Brain microvascular endothelial cell (primary cell): ENCODE measurements at regions not wholly inside any gene's neighbourhood (a gene's known extent, or its start where the extent isn't known, plus 50 kb on each side); places are given as distances from the start of the nearest gene placed in this dataset.
"Not testable (repeated sequence)": the region's sequence is repeated elsewhere in the genome, so short reads cannot be mapped to it uniquely, and the experiment has no call there.

Source experiments
- DNase-seq: peaks from one replicate; pipeline ENCODE4 v3.0.0-alpha.2; 2020
- H3K27ac ChIP-seq: fragments of 250-450 bp; sonication (Bioruptor Pico); 2 replicates; pipeline ENCODE4 v1.5.1; 2020; ENCODE audit warnings: mild to moderate bottlenecking, moderate library complexity
- H3K27me3 ChIP-seq: fragments of 250-450 bp; sonication (Bioruptor Pico); replicated peaks from 2 replicates; pipeline ENCODE4 v1.5.1; 2020; ENCODE audit warnings: mild to moderate bottlenecking
- H3K36me3 ChIP-seq: fragments of 250-450 bp; sonication (Bioruptor Pico); replicated peaks from 2 replicates; pipeline ENCODE4 v1.5.1; 2020; ENCODE audit warnings: mild to moderate bottlenecking
- H3K4me3 ChIP-seq: 2 replicates; pipeline ENCODE4 v1.5.1; 2011; ENCODE audit warnings: low read depth, mild to moderate bottlenecking, control low read depth, low read length, moderate library complexity
- CTCF ChIP-seq: IDR thresholded peaks from 2 replicates; pipeline ENCODE4 v1.5.1; 2011; ENCODE audit warnings: low read depth, mild to moderate bottlenecking, moderate library complexity, low read length, control low read depth, inconsistent platforms; ENCODE audit errors: missing control alignments
- in situ Hi-C: cut with HindIII; loops from 2 replicates; pipeline ENCODE4 v1.10.0; 2017; ENCODE audit warnings: low sequenced_read_pairs, low pct_ligation_motif_present

- H3K36me3 ChIP-seq: no peaks in the 10 kb centered on the region
- in situ Hi-C loops: no loop called here
- no peak overlapping the region for H3K4me3 ChIP-seq
- no peak for DNase-seq
- H3K27ac ChIP-seq: no peak overlapping the region
- H3K27me3 ChIP-seq: no peaks in the 10 kb centered on the region
- TF ChIP-seq CTCF: no peak
These were observed 277.9 kb upstream of the KLF3 start for GRCh38 chr4:38386005-38386551.

DNA sequence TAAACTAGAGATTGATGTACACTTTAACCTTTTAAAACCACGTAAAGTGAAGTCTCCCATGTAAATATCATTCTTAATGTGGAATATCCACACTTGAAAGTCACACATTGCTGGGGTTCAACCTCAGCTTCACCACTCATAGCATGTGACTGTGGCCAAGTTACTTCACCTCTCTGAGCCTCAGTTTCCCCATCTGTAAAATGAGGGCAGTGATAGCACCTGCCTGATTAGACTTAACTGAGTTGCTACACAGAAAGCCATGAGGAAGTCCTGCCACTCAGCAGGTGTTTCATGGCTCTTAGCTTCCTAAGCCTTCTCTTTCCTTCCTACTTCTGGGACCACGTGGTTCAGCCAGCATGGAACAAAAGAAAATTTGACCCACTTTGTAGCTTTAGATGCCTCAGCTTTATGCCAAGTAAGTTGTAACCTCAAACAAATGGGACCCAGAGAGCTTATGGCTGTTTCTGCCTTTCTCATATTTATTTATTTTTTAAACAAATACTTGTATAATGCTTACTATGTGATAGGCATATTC, 277.3 kb upstream of the KLF3 start:
- no peaks in the 10 kb centered on the region for H3K36me3 ChIP-seq
- H3K4me3 ChIP-seq: no peak overlapping the region
- in situ Hi-C loops: no loop called here
- no peak for DNase-seq
- no peaks in the 10 kb centered on the region for H3K27me3 ChIP-seq
- no peak for TF ChIP-seq CTCF
- H3K27ac ChIP-seq: no peak overlapping the region

GRCh38 chr4:38387348-38387747, 276.7 kb upstream of the KLF3 start:
- in situ Hi-C loops: no loop called here
- Histone ChIP-seq H3K36me3 (no peaks in the 10 kb centered on the region), H3K27ac (no peak overlapping the region), H3K27me3 (no peaks in the 10 kb centered on the region), H3K4me3 (no peak overlapping the region)
- no peak for TF ChIP-seq CTCF
- DNase-seq: peak; percentile 47

DNA sequence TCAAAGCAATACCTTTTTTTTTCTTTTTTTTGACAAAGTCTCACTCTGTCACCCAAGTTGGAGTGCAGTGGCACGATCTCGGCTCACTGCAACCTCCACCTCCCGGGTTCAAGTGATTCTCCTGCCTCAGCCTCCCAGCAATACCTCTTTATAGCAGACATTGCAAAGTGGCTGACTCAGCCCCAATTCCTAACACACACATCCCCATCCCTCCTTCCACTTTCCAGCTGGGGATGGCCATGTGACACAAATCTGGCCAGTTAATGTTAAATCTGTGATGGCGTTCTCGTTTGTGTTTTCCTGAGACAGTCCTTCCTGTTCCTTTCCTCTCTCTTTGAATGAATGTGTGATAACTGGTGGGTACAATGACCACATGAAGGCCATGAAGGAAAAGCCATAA, 276.2 kb upstream of the KLF3 start:
- no peak overlapping the region for H3K27ac ChIP-seq
- H3K27me3 ChIP-seq: no peaks in the 10 kb centered on the region
- TF ChIP-seq CTCF: no peak
- H3K4me3 ChIP-seq: no peak overlapping the region
- no peak for DNase-seq
- in situ Hi-C loops: no loop called here
- no peaks in the 10 kb centered on the region for H3K36me3 ChIP-seq

DNA sequence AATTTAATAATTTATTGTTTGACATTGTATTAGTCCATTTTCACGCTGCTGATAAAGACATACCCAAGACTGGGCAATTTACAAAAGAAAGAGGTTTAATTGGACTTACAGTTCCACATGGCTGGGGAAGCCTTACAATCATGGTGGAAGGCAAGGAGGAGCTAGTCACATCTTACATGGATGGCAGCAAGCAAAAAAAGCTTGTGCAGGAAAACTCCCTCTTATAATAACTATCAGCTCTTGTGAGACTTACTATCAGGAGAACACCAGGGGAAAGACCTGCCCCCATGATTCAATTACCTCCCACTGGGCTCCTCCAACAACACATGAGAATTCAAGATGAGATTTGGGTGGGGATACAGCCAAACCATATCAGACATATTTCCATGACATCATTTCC, 275.1 kb upstream of the KLF3 start:
- H3K27me3 ChIP-seq, DNase-seq, in situ Hi-C loops, H3K4me3 ChIP-seq, H3K27ac ChIP-seq, H3K36me3 ChIP-seq: not testable (repeated sequence)

DNA sequence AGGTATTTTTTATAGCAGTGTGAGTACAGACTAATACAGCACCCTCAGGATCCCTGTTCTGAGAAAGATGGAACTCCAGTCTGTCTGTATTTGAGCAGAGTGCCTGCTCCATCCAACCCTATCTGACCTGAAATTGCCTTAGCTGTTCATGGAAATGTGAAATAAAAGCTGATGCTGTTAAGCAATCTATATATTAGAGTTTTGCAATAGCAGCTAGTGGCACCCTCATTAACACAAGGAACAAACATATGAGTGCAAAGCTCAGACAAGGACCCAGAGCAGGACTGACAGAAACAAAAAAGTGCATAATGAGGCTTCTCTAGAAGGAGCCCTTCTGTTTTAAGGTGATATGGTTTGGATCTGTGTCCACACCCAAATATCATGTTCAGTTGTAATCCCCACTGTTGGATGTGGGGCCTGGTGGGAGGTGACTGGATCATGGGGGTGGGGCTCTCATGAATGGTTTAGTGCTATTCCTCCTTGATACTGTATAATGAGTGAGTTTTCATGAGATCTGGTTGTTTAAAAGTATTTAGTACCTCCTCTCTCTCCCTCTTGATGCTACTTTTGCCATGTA, 272.9 kb upstream of the KLF3 start:
- Histone ChIP-seq H3K36me3 (no peaks in the 10 kb centered on the region), H3K27ac (no peak overlapping the region), H3K27me3 (no peaks in the 10 kb centered on the region), H3K4me3 (no peak overlapping the region)
- no peak for TF ChIP-seq CTCF
- no peak for DNase-seq
- in situ Hi-C loops: no loop called here
